Liver (tissue), 8 donors: ENCODE measurements at regions not wholly inside any gene's neighbourhood (a gene's known extent, or its start where the extent isn't known, plus 50 kb on each side); places are given as distances from the start of the nearest gene placed in this dataset.

ENCODE experiments used
- DNase-seq: peaks from one replicate; pipeline ENCODE4 v3.0.0-alpha.2; 2017; ENCODE audit warnings: low spot score
- H3K27ac ChIP-seq, 2 donors: one replicate each; pipeline ENCODE4 v1.7.0; 2013; ENCODE audit warnings: inconsistent platforms in 2 of 2, low read length in 2 of 2, control low read depth in 1 of 2, low read depth in 1 of 2, mild to moderate bottlenecking in 1 of 2
- H3K27me3 ChIP-seq, 4 donors: one replicate each; pipeline versions ENCODE4 v1.6.1 to v1.7.0; 2013; ENCODE audit warnings: low read length in 3 of 4, inconsistent platforms in 1 of 4, mild to moderate bottlenecking in 1 of 4, moderate library complexity in 1 of 4; ENCODE audit not compliant: control insufficient read depth in 4 of 4, insufficient read depth in 4 of 4
- H3K36me3 ChIP-seq, 4 donors: one replicate each; pipeline versions ENCODE4 v1.6.1 to v1.7.0; 2013; ENCODE audit warnings: low read length in 3 of 4, mild to moderate bottlenecking in 3 of 4, low read depth in 1 of 4, moderate library complexity in 1 of 4; ENCODE audit not compliant: control insufficient read depth in 4 of 4, insufficient read depth in 3 of 4
- H3K4me1 ChIP-seq, 4 donors: one replicate each; pipeline versions ENCODE4 v1.6.1 to v1.7.0; 2013; ENCODE audit warnings: low read length in 3 of 4, mild to moderate bottlenecking in 3 of 4, moderate library complexity in 1 of 4; ENCODE audit not compliant: control insufficient read depth in 4 of 4, insufficient read depth in 4 of 4
- H3K4me3 ChIP-seq, 3 donors: one replicate each; pipeline versions ENCODE4 v1.6.1 to v1.7.0; 2013; ENCODE audit warnings: low read length in 3 of 3, control low read depth in 1 of 3, low read depth in 1 of 3, mild to moderate bottlenecking in 1 of 3
- H3K9ac ChIP-seq, 2 donors: one replicate each; pipeline ENCODE4 v1.7.0; 2013; ENCODE audit warnings: low read length in 2 of 2, mild to moderate bottlenecking in 2 of 2, moderate library complexity in 2 of 2, control low read depth in 1 of 2, low read depth in 1 of 2
- H3K9me3 ChIP-seq, 4 donors: one replicate each; pipeline versions ENCODE4 v1.6.1 to v1.7.0; 2013; ENCODE audit warnings: low read length in 3 of 4; ENCODE audit not compliant: control insufficient read depth in 4 of 4
- EGR1 ChIP-seq, 2 donors: IDR thresholded peaks; 2 replicates each; pipeline ENCODE4 v1.6.1; 2016 to 2018; ENCODE audit warnings: antibody characterized with exemption in 2 of 2, low read depth in 2 of 2
- GABPA ChIP-seq, 2 donors: IDR thresholded peaks in 1 of 2; conservative IDR thresholded peaks in 1 of 2; 2 replicates each; pipeline ENCODE4 v1.6.1; 2016; ENCODE audit warnings: antibody characterized with exemption in 2 of 2, mild to moderate bottlenecking in 1 of 2, moderate library complexity in 1 of 2
- RAD21 ChIP-seq, 2 donors: IDR thresholded peaks; 2 replicates each; pipeline ENCODE4 v1.6.1; 2016; ENCODE audit warnings: antibody characterized with exemption in 2 of 2, mild to moderate bottlenecking in 2 of 2
- WGBS: extraction: QIAGEN DNeasy Blood & Tissue Kit; methylation state at CpG from one replicate; pipeline ENCODE4 v1.1.7; 2013; 5-methylcytosine and 5-hydroxymethylcytosine counted together
- TF ChIP-seq, protein P1 (sequence below): IDR thresholded peaks from 2 replicates; pipeline ENCODE4 v1.6.1; 2016; ENCODE audit warnings: antibody characterized with exemption
- TF ChIP-seq, protein P2 (sequence below): fragments of 150-350 bp; IDR thresholded peaks from 2 replicates; pipeline ENCODE4 v1.5.1; 2017; ENCODE audit warnings: improper control_type of control experiment, low read depth, low read length; ENCODE audit not compliant: missing input control
- TF ChIP-seq, protein P3 (sequence below): IDR thresholded peaks from 2 replicates; pipeline ENCODE4 v1.6.1; 2016; ENCODE audit warnings: antibody characterized with exemption
- TF ChIP-seq, protein P4 (sequence below): IDR thresholded peaks from 2 replicates; pipeline ENCODE4 v1.6.1; 2016; ENCODE audit warnings: antibody characterized with exemption, mild to moderate bottlenecking
- donor health status: healthy.
- donor health status: healthy.
- donor health status: healthy.
- donor health status: healthy.
- donor health status: healthy.

DNA sequence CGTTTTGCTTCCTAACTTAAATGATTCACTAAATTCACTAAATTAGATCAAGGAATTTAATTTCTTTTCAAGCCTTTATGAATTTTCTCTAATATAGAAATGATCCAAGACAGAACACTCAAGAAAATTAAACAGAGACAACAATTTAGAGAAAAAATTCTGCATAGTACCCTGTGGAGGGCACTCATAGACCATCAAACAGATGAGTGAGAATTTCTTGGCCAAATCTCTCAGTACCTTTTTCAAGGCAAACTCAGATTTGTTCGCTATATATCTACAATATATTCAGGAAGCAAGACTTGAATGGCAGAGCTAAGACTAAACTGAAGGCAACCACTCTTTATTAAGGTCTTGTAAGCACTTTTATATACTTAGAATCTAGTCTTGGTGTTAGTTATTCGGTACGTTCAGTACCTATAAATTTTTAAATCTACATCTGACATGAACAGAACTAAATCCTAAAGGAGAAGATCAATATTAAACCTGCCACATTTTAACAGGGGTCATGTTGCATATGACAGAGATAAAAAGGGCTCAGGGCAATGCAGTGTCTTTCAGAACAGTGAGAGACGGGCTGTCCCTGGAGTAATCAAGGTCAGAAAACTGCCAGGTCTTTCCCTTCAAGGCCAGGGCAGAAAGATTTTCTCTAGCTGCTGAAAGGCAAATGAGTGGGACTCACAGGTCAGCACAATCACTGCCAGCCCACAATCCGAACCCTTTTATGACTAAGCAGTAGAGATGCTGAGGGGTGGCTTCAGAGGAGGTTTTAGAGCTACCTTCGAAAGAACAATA, 118.8 kb upstream of the TMPRSS15 start:
- peak in 1 of 2 donors; percentile 19 for TF ChIP-seq RAD21 (IDR thresholded peaks at IDR 0.05)
- TF ChIP-seq, protein P1, sequence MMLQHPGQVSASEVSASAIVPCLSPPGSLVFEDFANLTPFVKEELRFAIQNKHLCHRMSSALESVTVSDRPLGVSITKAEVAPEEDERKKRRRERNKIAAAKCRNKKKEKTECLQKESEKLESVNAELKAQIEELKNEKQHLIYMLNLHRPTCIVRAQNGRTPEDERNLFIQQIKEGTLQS: no peak

DNA sequence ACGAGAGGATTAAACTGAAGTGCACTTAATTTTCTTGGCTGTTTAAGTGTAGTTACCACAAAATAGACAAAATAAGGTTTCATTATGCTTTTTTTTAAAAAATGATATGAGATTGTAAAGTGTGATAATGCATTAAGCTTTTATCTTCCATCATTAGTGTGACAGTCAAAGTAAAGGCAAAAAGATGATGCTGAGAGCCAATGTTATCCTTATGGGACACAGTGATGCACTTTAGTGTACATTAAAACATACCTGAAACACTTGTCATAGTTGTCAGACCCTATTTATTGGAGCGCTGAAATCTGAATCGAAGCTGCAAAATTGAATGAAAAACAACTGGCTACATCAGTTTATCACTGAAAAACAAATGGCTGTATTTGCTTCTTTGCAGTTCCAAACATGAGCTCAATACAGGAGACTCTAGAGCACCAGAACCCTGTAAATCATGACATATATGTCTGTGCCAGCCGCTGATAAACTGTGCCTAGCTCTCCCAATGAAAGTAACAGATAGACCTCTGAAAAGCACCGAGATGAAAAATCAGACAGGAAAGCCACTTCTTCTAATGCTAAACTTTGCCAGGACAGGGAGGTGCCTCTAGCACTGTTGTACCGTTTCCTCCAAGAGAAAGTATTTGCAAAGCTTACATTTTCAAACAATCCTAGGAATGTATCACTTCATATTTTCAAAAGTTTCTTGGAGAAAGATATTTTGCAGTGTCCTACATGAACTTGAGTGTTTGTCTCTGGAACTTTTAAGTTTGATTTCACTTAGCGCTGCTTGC, 120.7 kb upstream of the TMPRSS15 start:
- H3K27ac ChIP-seq: no peak overlapping the region
- H3K4me3 ChIP-seq: no peak overlapping the region
- no peaks in the 10 kb centered on the region for H3K4me1 ChIP-seq
- WGBS: 68% methylated on average over 7 of the region's 7 CpGs
- no peak for DNase-seq
- H3K27me3 ChIP-seq: no peaks in the 10 kb centered on the region
- H3K9ac ChIP-seq: no peak overlapping the region
- TF ChIP-seq, protein P2, sequence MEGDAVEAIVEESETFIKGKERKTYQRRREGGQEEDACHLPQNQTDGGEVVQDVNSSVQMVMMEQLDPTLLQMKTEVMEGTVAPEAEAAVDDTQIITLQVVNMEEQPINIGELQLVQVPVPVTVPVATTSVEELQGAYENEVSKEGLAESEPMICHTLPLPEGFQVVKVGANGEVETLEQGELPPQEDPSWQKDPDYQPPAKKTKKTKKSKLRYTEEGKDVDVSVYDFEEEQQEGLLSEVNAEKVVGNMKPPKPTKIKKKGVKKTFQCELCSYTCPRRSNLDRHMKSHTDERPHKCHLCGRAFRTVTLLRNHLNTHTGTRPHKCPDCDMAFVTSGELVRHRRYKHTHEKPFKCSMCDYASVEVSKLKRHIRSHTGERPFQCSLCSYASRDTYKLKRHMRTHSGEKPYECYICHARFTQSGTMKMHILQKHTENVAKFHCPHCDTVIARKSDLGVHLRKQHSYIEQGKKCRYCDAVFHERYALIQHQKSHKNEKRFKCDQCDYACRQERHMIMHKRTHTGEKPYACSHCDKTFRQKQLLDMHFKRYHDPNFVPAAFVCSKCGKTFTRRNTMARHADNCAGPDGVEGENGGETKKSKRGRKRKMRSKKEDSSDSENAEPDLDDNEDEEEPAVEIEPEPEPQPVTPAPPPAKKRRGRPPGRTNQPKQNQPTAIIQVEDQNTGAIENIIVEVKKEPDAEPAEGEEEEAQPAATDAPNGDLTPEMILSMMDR: no peak
- TF ChIP-seq, protein P3, sequence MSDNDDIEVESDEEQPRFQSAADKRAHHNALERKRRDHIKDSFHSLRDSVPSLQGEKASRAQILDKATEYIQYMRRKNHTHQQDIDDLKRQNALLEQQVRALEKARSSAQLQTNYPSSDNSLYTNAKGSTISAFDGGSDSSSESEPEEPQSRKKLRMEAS: no peak
- TF ChIP-seq GABPA (IDR thresholded peaks at IDR 0.05 in 1 of 2, conservative IDR thresholded peaks at IDR 0.05 in 1 of 2) (no peak), EGR1 (IDR thresholded peaks at IDR 0.05; ENCODE audit: low read depth in 2 of 2) (no peak), RAD21 (IDR thresholded peaks at IDR 0.05) (no peak)
- H3K9me3 ChIP-seq: no peaks in the 10 kb centered on the region
- no peaks in the 10 kb centered on the region for H3K36me3 ChIP-seq

More for the DNA sequence above, 118.8 kb upstream of the TMPRSS15 start:
- no peaks in the 10 kb centered on the region for H3K4me1 ChIP-seq
- no peaks in the 10 kb centered on the region for H3K36me3 ChIP-seq
- H3K27me3 ChIP-seq: peaks cover 0 to 2% (median 0%) of the 10 kb centered on the region in 4 donors
- no peak overlapping the region for H3K27ac ChIP-seq
- 51% methylated on average over 7 of the region's 7 CpGs for WGBS
- no peak overlapping the region for H3K9ac ChIP-seq
- H3K9me3 ChIP-seq: no peaks in the 10 kb centered on the region
- no peak for DNase-seq
- H3K4me3 ChIP-seq: no peak overlapping the region

DNA sequence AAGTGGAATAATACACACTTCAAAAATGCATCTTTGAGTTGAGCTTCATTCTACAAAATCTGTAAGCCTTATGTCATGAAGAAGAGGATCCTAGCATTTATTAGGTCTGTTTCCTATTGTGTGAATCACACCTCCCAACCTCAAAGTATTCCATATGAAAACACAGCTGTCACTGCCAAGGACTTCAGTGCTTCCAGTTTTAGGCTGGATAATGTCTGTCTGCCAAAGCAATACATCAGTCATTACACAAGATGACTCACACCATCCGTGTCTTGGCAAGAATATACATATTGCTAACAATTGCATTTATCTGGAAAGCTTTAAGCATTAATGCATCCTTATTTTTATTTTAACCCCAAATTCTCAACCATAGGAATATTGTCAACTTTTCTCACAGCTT, 125.7 kb upstream of the TMPRSS15 start:
- Histone ChIP-seq H3K9ac (no peak overlapping the region), H3K27ac (no peak overlapping the region), H3K4me1 (no peaks in the 10 kb centered on the region), H3K9me3 (no peaks in the 10 kb centered on the region), H3K36me3 (no peaks in the 10 kb centered on the region), H3K27me3 (no peaks in the 10 kb centered on the region), H3K4me3 (no peak overlapping the region)
- DNase-seq: no peak
- 49% methylated on average over 1 of the region's 1 CpG for WGBS
- TF ChIP-seq, protein P4, sequence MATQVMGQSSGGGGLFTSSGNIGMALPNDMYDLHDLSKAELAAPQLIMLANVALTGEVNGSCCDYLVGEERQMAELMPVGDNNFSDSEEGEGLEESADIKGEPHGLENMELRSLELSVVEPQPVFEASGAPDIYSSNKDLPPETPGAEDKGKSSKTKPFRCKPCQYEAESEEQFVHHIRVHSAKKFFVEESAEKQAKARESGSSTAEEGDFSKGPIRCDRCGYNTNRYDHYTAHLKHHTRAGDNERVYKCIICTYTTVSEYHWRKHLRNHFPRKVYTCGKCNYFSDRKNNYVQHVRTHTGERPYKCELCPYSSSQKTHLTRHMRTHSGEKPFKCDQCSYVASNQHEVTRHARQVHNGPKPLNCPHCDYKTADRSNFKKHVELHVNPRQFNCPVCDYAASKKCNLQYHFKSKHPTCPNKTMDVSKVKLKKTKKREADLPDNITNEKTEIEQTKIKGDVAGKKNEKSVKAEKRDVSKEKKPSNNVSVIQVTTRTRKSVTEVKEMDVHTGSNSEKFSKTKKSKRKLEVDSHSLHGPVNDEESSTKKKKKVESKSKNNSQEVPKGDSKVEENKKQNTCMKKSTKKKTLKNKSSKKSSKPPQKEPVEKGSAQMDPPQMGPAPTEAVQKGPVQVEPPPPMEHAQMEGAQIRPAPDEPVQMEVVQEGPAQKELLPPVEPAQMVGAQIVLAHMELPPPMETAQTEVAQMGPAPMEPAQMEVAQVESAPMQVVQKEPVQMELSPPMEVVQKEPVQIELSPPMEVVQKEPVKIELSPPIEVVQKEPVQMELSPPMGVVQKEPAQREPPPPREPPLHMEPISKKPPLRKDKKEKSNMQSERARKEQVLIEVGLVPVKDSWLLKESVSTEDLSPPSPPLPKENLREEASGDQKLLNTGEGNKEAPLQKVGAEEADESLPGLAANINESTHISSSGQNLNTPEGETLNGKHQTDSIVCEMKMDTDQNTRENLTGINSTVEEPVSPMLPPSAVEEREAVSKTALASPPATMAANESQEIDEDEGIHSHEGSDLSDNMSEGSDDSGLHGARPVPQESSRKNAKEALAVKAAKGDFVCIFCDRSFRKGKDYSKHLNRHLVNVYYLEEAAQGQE: no peak
